DOHH2 (cell line): ENCODE measurements at regions not wholly inside any gene's neighbourhood (a gene's known extent, or its start where the extent isn't known, plus 50 kb on each side); places are given as distances from the start of the nearest gene placed in this dataset.
"Not testable (repeated sequence)": the region's sequence is repeated elsewhere in the genome, so short reads cannot be mapped to it uniquely, and the experiment has no call there.

ENCODE experiments used
- EZH2phosphoT487 ChIP-seq: fragments of 200-600 bp; sonication (generic); IDR thresholded peaks from 2 replicates; pipeline ENCODE4 v1.6.1; 2017; ENCODE audit warnings: borderline replicate concordance, mild to moderate bottlenecking, antibody characterized with exemption, low read length, moderate library complexity, mixed read lengths
- TF ChIP-seq, protein P1 (sequence below): fragments of 200-600 bp; sonication (generic); IDR thresholded peaks from one replicate; pipeline ENCODE4 v1.5.1; 2014; ENCODE audit warnings: antibody characterized with exemption, mild to moderate bottlenecking, low read depth, low read length; ENCODE audit not compliant: poor library complexity, severe bottlenecking

DNA sequence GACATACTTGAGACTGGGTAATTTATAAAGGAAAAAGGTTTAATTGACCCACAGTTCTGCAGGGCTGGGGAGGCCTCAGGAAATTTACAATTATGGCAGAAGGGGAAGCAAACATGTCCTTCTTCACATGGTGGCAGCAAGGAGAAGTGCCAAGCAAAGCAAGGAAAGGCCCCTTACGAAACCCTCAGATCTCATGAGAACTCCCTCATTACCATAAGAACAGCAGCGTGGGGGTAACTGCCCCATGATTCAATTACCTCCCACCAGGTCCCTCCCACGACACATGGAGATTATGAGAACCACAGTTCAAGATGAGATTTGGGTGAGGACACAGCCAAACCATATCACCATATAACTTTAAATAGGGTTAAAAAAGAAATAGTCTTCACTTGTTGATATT is 502.9 kb downstream of the PID1 start:
- TF ChIP-seq, protein P1, sequence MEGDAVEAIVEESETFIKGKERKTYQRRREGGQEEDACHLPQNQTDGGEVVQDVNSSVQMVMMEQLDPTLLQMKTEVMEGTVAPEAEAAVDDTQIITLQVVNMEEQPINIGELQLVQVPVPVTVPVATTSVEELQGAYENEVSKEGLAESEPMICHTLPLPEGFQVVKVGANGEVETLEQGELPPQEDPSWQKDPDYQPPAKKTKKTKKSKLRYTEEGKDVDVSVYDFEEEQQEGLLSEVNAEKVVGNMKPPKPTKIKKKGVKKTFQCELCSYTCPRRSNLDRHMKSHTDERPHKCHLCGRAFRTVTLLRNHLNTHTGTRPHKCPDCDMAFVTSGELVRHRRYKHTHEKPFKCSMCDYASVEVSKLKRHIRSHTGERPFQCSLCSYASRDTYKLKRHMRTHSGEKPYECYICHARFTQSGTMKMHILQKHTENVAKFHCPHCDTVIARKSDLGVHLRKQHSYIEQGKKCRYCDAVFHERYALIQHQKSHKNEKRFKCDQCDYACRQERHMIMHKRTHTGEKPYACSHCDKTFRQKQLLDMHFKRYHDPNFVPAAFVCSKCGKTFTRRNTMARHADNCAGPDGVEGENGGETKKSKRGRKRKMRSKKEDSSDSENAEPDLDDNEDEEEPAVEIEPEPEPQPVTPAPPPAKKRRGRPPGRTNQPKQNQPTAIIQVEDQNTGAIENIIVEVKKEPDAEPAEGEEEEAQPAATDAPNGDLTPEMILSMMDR = not testable (repeated sequence)
- TF ChIP-seq EZH2phosphoT487 = not testable (repeated sequence)
